A673 (cell line): ENCODE measurements at regions not wholly inside any gene's neighbourhood (a gene's known extent, or its start where the extent isn't known, plus 50 kb on each side); places are given as distances from the start of the nearest gene placed in this dataset.

Experiments used
- CTCF ChIP-seq: fragments of 300-800, 200-600 bp; sonication (generic); conservative IDR thresholded peaks from 2 replicates; pipeline ENCODE4 v1.5.1; 2017; ENCODE audit warnings: low read depth, mild to moderate bottlenecking, antibody characterized with exemption, low read length, moderate library complexity, mixed read lengths
- EZH2 ChIP-seq: fragments of 200-600 bp; sonication (generic); IDR thresholded peaks from 2 replicates; pipeline ENCODE4 v1.6.1; 2017; ENCODE audit warnings: borderline replicate concordance, low read depth, mild to moderate bottlenecking, mixed read lengths, antibody characterized with exemption, low read length; ENCODE audit not compliant: poor library complexity, severe bottlenecking

- TF ChIP-seq CTCF (no peak), EZH2 (no peak)
Measured at GRCh38 chr4:123613586-123614344, 217.2 kb downstream of the SPRY1 start.
